ENCODE measurements at regions not wholly inside any gene's neighbourhood (a gene's known extent, or its start where the extent isn't known, plus 50 kb on each side); places are given as distances from the start of the nearest gene placed in this dataset.

- DNase-seq (ENCODE audit: low spot score) = no peak
- intact Hi-C loops (cut with DNase I) = no loop called here
Measured at GRCh38 chr11:15371533-15371932, 256.8 kb downstream of the INSC start.

GRCh38 chr11:15374418-15374817, 259.7 kb downstream of the INSC start:
- intact Hi-C loops (cut with DNase I) = no loop called here
- DNase-seq (ENCODE audit: low spot score) = no peak

DNA sequence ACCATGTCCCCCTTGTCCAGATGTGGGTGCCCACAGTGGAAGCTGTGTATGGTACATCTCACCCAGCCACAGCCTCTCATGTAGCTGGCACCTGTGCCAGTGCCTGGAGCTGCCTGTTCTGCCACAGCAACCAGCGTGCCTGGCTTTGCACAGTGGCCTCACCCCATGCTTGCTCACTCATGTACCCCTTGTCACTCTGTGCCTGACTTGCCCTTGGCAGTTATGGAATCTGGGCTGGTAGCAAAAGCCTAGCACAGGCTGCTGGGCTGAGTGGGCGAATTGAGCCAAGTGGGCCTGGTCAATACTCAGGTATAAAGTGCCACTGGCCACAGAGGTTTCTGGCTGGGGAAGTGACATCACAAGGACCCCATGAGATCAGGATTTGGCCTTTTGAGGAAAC, 264.2 kb downstream of the INSC start:
- DNase-seq (ENCODE audit: low spot score) = no peak
- intact Hi-C loops (cut with DNase I) = no loop called here

- intact Hi-C loops (cut with DNase I) = no loop called here
- no peak for DNase-seq (ENCODE audit: low spot score)
Measured at GRCh38 chr11:15379483-15379882, 264.8 kb downstream of the INSC start.

GRCh38 chr11:15390857-15391256, 276.1 kb downstream of the INSC start:
- intact Hi-C loops (cut with DNase I) = no loop called here
- DNase-seq (ENCODE audit: low spot score) = no peak

GRCh38 chr11:15396778-15397177, 282.1 kb downstream of the INSC start:
- intact Hi-C loops (cut with DNase I) = no loop called here

GRCh38 chr11:15406851-15407351, 292.2 kb downstream of the INSC start:
- intact Hi-C loops (cut with DNase I) = no loop called here
- DNase-seq (ENCODE audit: low spot score) = no peak

More at GRCh38 chr11:15396778-15397177, 282.1 kb downstream of the INSC start:
- DNase-seq (ENCODE audit: low spot score) = no peak

DNA sequence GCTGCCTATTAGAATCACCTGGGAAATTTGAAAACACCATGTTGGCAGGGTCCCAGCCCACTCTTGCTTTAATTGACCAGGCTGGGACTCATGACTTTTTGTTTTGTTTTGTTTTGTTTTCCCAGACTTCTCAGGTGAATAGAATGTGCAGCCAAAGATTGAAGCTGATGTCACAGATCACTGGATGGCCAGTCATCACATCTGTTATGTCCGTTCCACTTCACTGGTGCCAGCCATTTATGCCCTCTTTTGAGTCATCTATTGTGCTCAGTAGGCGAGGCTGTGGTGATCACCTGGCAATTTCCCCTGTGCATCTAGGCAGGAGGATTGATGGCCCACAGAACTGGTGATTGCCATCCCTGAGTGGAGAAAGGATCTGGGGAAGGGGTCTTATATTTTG, 297.3 kb downstream of the INSC start:
- intact Hi-C loops (cut with DNase I) = no loop called here
- DNase-seq (ENCODE audit: low spot score) = no peak

- no peak for DNase-seq (ENCODE audit: low spot score)
- intact Hi-C loops (cut with DNase I) = no loop called here
Measured at GRCh38 chr11:15418921-15419320, 304.2 kb downstream of the INSC start.

DNA sequence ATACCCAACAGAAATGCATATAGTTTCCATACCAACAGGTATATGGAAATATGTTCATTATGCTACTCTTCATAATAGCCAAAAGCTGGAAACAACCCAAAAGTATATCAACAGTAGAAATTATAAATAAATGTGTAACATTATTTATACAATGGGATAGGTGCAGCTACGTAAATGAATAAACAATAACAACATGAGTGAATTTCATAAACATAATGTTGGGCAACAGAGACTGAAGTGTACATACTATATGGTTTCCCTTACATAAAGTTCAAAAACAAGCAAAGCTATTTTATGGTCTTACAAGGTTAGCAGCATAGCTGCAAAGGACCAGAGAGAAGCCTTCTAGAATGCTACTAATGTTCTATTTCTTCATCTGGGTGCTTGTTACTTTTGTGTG, 305.0 kb downstream of the INSC start:
- no peak for DNase-seq (ENCODE audit: low spot score)
- intact Hi-C loops (cut with DNase I) = no loop called here

- intact Hi-C loops (cut with DNase I) = no loop called here
- no peak for DNase-seq (ENCODE audit: low spot score)
Measured at GRCh38 chr11:15430381-15430780, 315.7 kb downstream of the INSC start.

GRCh38 chr11:15434529-15434928, 319.8 kb downstream of the INSC start:
- no peak for DNase-seq (ENCODE audit: low spot score)
- intact Hi-C loops (cut with DNase I) = no loop called here

GRCh38 chr11:15446315-15446714, 331.6 kb downstream of the INSC start:
- no peak for DNase-seq (ENCODE audit: low spot score)

DNA sequence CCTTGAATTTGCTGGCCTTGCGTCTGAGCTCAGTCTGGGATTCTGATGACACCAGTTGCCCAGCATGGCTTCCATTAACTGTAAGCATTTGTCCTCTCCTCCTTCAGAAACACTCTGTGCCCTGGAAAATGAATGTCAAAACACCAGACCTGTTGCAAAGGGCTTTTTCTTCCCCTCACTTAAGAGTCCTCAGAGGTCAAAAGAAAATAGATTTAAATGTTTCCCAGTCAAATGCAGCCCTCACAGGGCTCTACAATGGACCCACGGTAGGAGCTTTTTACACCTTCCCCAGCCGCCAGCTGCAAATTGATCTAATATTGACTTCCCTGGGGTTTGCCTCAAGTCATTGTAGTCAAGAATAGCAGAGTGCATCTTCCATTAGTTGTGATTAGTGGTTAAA, 332.2 kb downstream of the INSC start:
- intact Hi-C loops (cut with DNase I) = no loop called here
- no peak for DNase-seq (ENCODE audit: low spot score)

More at GRCh38 chr11:15446315-15446714, 331.6 kb downstream of the INSC start:
- intact Hi-C loops (cut with DNase I) = no loop called here

- DNase-seq (ENCODE audit: low spot score) = no peak
- intact Hi-C loops (cut with DNase I) = no loop called here
Measured at GRCh38 chr11:15451713-15452112, 337.0 kb downstream of the INSC start.

GRCh38 chr11:15453211-15453765, 338.6 kb downstream of the INSC start:
- intact Hi-C loops (cut with DNase I) = no loop called here
- DNase-seq (ENCODE audit: low spot score) = no peak

DNA sequence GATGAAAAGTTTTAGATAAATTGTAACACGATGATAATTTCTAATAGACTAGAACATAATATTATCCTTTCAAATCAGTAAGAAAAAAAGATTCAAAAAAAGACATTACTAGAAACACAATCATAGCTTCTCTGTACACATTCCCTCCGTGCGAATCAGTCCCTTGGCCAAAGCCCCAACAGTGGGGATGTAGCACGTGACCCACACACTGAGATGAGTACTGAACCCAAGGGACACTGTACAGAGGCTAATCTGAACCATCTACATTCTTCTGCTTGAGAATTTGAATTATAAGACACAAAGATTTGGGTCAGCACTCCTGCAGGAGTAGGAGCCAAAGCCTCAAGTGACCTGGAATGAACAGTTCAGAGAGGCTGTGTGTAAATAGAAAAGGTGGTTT, 353.7 kb downstream of the INSC start:
- intact Hi-C loops (cut with DNase I) = no loop called here
- DNase-seq (ENCODE audit: low spot score) = no peak

DNA sequence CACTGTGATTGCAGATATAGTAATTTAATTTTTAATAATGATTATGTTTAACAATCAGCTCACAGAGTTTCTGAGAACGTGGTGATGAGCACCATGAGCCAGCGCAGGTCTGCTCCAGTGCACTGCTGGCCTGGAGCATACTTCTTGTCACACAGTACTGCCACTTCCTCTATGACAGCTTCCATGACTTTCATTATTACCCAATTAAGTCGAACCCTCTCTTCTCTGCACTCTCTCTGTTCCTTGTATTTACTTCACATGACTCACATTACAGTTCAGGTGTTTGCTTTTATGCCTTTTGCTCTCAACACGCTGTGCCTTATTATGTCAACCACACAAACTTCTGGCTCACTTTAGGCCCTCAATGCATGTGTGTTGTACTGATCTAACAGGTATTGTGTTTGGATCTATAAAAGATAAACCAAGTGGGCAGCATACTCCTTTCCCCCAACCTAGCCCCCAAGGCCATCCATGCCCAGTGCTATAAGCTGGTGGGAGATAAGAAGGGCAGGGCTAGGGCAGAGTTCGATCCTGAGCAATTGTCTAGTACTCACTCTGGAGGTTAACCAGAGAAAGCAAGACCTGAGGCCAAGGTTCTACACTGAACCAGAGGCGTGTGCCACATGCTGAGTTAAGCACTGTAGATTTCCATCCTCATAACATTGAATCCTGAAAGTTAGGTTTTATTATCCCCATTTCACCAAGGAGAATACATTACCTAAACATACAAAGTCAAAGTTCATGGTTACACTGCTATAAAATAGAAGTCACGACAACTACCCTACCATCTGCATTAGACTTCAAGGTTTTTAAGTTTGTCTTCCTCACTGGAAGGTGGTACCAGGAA, 356.5 kb downstream of the INSC start:
- intact Hi-C loops (cut with DNase I) = no loop called here
- DNase-seq (ENCODE audit: low spot score) = no peak

GRCh38 chr11:15471895-15472799, 357.4 kb downstream of the INSC start:
- no peak for DNase-seq (ENCODE audit: low spot score)
- intact Hi-C loops (cut with DNase I) = no loop called here

Data from cardiac septum (tissue), 1 donor.